Activated T-cell treated with anti-CD3 and anti-CD28 coated beads, Interleukin-2, amount 50 U/mL, for 72 hours (primary cell): ENCODE measurements at regions not wholly inside any gene's neighbourhood (a gene's known extent, or its start where the extent isn't known, plus 50 kb on each side); places are given as distances from the start of the nearest gene placed in this dataset.

Experiments
- ATAC-seq, 2 donors: fragments of 150-1000 bp; cut with Tn5 transposase; replicated peaks in 1 of 2; 2 replicates each; pipeline ENCODE4 v1.10.0; 2021; ENCODE audit warnings: moderate library complexity in 2 of 2, mild to moderate bottlenecking in 1 of 2
- DNase-seq, 2 donors: peaks; one replicate each; pipeline ENCODE4 v3.0.0; 2021 to 2022; ENCODE audit warnings: mixed read lengths in 1 of 2
- H3K27ac Mint-ChIP-seq: one replicate; pipeline ENCODE4 v1.8.0; 2022; ENCODE audit warnings: mild to moderate bottlenecking, moderate library complexity, mixed read lengths
- H3K27me3 Mint-ChIP-seq: one replicate; pipeline ENCODE4 v1.8.0; 2022; ENCODE audit warnings: low read depth, mixed read lengths
- H3K36me3 Mint-ChIP-seq, 2 donors: one replicate each; pipeline ENCODE4 v1.8.0; 2022; ENCODE audit warnings: mixed read lengths in 2 of 2, mild to moderate bottlenecking in 1 of 2; ENCODE audit not compliant: insufficient read depth in 2 of 2
- H3K4me1 Mint-ChIP-seq: one replicate; pipeline ENCODE4 v1.8.0; 2022; ENCODE audit warnings: low read depth, mixed read lengths
- H3K4me3 Mint-ChIP-seq, 2 donors: one replicate each; pipeline ENCODE4 v1.8.0; 2022; ENCODE audit warnings: mild to moderate bottlenecking in 2 of 2, mixed read lengths in 2 of 2, moderate library complexity in 2 of 2
- H3K9me3 Mint-ChIP-seq, 2 donors: one replicate each; pipeline ENCODE4 v1.8.0; 2022; ENCODE audit warnings: mixed read lengths in 2 of 2

DNA sequence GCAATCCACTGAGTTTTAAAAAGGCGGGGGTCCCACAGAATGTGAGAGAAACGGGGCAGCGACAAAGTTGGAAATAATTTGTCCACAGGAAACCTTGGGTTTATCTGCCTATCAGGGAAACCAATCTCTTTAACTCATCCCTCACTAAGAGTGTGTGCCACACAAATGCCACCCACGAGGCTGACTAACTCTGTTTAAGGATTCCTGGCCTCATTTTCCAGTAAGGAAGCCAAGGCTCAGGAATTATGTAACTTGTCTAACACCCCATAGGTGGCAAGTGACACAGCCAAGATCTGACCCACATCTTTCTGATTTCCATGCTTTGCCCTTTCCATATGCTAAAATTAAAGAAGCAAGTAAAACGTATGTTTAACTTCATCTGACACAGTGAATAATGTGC, 263.2 kb downstream of the CNTN3 start:
- Mint-ChIP-seq H3K4me1 (no peaks in the 10 kb centered on the region), H3K4me3 (no peak overlapping the region), H3K9me3 (peaks cover 7 to 8% of the 10 kb centered on the region in 2 donors), H3K36me3 (no peaks in the 10 kb centered on the region), H3K27me3 (no peaks in the 10 kb centered on the region), H3K27ac (no peak overlapping the region)
- DNase-seq (no peak), ATAC-seq (no peak)

- ATAC-seq: no peak
- Mint-ChIP-seq H3K27ac (no peak overlapping the region), H3K9me3 (peaks cover 3 to 4% of the 10 kb centered on the region in 2 donors), H3K36me3 (no peaks in the 10 kb centered on the region), H3K4me3 (no peak overlapping the region), H3K27me3 (no peaks in the 10 kb centered on the region), H3K4me1 (no peaks in the 10 kb centered on the region)
- DNase-seq: no peak
Measured at GRCh38 chr3:74349015-74349414, 265.4 kb downstream of the CNTN3 start.

DNA sequence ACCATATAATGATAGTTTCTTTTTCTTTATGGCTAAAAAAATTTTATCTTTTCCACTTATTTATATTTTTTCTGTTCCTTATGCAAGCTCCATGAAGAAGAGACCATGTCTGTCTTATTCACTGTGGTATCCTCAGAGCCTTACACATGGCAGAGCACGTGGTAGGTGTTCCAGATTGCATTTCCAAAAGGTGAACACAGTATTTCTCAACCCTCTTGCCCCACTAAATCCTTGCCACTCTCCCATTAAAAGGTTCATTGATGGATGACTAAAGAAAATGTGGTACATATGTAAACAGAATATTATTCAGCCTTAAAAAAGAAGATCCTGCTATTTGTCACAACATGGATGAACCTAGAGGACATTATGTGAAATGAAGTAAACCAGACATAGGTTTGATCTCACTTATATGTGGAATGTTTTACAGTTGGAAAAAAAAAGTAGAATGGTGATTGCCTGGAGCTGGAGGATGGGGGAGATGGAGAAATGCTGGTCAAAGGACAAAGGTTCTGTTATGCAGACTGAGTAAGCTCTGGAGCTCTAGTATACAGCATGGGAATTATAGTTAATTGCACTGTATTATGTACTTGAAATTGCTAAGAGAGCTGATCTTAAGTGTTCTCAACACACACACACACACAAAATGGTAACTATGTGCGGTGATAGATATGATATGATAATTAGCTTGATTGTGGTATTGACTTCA, 266.7 kb downstream of the CNTN3 start:
- Mint-ChIP-seq H3K4me3 (no peak overlapping the region), H3K4me1 (no peaks in the 10 kb centered on the region), H3K36me3 (no peaks in the 10 kb centered on the region), H3K9me3 (peaks cover 3 to 6% of the 10 kb centered on the region in 2 donors), H3K27me3 (no peaks in the 10 kb centered on the region), H3K27ac (no peak overlapping the region)
- DNase-seq: no peak
- no peak for ATAC-seq

DNA sequence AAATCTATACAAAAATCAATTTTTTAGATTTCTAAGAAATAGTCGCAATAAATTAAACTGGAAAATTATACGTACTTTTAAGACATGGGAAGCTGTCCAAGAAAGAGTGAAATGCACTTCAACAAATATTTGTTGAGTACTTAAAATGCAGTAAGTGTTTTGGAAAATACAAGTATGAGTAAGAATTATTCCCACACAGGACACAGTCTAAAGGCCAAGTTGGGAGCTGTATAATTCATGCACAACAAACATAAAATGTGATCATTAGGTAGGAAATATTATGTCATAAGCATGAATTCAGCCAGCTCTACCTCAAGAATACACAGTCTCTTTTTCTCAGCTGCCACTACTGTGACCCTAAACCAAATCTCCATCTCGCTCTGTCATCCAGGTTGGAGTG, 267.6 kb downstream of the CNTN3 start:
- no peaks in the 10 kb centered on the region for H3K36me3 Mint-ChIP-seq
- no peak for ATAC-seq
- H3K27ac Mint-ChIP-seq: no peak overlapping the region
- no peak for DNase-seq
- no peak overlapping the region for H3K4me3 Mint-ChIP-seq
- H3K27me3 Mint-ChIP-seq: no peaks in the 10 kb centered on the region
- H3K9me3 Mint-ChIP-seq: peaks cover 2 to 6% of the 10 kb centered on the region in 2 donors
- no peaks in the 10 kb centered on the region for H3K4me1 Mint-ChIP-seq

- ATAC-seq (no peak), DNase-seq (no peak)
- H3K4me1 Mint-ChIP-seq: no peaks in the 10 kb centered on the region
- no peaks in the 10 kb centered on the region for H3K27me3 Mint-ChIP-seq
- H3K27ac Mint-ChIP-seq: no peak overlapping the region
- H3K36me3 Mint-ChIP-seq: no peaks in the 10 kb centered on the region
- no peak overlapping the region for H3K4me3 Mint-ChIP-seq
- H3K9me3 Mint-ChIP-seq: peaks cover 2 to 5% of the 10 kb centered on the region in 2 donors
Measured at GRCh38 chr3:74345701-74346100, 268.8 kb downstream of the CNTN3 start.

- peaks cover 4 to 6% of the 10 kb centered on the region in 2 donors for H3K9me3 Mint-ChIP-seq
- no peaks in the 10 kb centered on the region for H3K36me3 Mint-ChIP-seq
- no peak overlapping the region for H3K4me3 Mint-ChIP-seq
Measured at GRCh38 chr3:74344865-74345440, 269.5 kb downstream of the CNTN3 start.

DNA sequence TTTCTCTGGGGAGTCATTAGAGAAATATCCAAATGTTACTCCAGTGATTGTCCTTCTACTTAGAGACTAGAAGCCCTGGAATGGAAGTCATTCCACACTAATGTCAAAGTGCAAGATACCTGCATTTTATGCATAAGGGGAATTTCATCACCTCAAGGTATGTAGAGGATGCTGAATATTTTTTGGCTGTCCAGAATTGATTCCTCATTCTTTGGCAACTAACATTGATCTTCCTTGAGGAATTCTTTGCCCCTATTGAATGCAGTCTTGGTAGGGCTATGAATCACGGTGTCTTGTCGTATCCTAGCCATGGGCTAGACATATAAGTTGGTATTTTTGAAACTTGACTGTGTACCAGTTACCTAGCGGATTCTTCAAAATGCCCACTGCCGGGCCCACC, 271.1 kb downstream of the CNTN3 start:
- H3K9me3 Mint-ChIP-seq: peaks cover 11 to 13% of the 10 kb centered on the region in 2 donors
- ATAC-seq: no peak
- H3K4me1 Mint-ChIP-seq: no peaks in the 10 kb centered on the region
- H3K27me3 Mint-ChIP-seq: no peaks in the 10 kb centered on the region
- no peaks in the 10 kb centered on the region for H3K36me3 Mint-ChIP-seq
- H3K4me3 Mint-ChIP-seq: no peak overlapping the region
- no peak overlapping the region for H3K27ac Mint-ChIP-seq
- DNase-seq: no peak

More at GRCh38 chr3:74344865-74345440, 269.5 kb downstream of the CNTN3 start:
- Mint-ChIP-seq H3K27ac (no peak overlapping the region), H3K27me3 (no peaks in the 10 kb centered on the region), H3K4me1 (no peaks in the 10 kb centered on the region)
- DNase-seq (no peak), ATAC-seq (no peak)

- Mint-ChIP-seq H3K4me1 (no peaks in the 10 kb centered on the region), H3K36me3 (no peaks in the 10 kb centered on the region), H3K9me3 (peaks cover 13% of the 10 kb centered on the region in 2 donors), H3K27ac (no peak overlapping the region), H3K4me3 (no peak overlapping the region), H3K27me3 (no peaks in the 10 kb centered on the region)
- ATAC-seq (no peak), DNase-seq (no peak)
Measured at GRCh38 chr3:74338998-74339397, 275.5 kb downstream of the CNTN3 start.

DNA sequence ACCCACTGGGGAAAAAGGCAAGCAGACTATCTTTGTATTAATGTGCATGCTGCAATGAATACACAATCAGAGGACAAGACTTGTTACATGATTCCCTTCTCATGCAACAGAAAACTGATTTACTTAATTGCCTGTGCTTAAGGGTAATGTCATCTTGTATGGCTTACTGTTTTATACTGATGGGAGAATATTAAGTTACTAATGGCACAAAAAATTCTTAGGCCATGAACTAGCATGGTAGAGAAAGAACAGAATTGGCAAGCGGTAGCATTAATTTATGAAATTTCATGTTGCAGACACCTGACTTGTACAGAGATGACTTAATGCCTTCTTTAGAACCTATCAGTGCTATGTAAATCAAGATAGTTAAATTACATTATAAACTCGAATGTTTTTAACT, 282.3 kb downstream of the CNTN3 start:
- peaks cover 0 to 2% of the 10 kb centered on the region in 2 donors for H3K36me3 Mint-ChIP-seq
- DNase-seq: no peak
- ATAC-seq: no peak
- H3K27ac Mint-ChIP-seq: no peak overlapping the region
- no peak overlapping the region for H3K4me3 Mint-ChIP-seq
- H3K4me1 Mint-ChIP-seq: no peaks in the 10 kb centered on the region
- H3K9me3 Mint-ChIP-seq: peaks cover 5 to 7% of the 10 kb centered on the region in 2 donors
- H3K27me3 Mint-ChIP-seq: no peaks in the 10 kb centered on the region

GRCh38 chr3:74331711-74332110, 282.7 kb downstream of the CNTN3 start:
- Mint-ChIP-seq H3K4me3 (no peak overlapping the region), H3K36me3 (peaks cover 0 to 2% of the 10 kb centered on the region in 2 donors), H3K9me3 (peaks cover 5 to 7% of the 10 kb centered on the region in 2 donors), H3K27me3 (no peaks in the 10 kb centered on the region), H3K27ac (no peak overlapping the region), H3K4me1 (no peaks in the 10 kb centered on the region)
- no peak for DNase-seq
- ATAC-seq: no peak

DNA sequence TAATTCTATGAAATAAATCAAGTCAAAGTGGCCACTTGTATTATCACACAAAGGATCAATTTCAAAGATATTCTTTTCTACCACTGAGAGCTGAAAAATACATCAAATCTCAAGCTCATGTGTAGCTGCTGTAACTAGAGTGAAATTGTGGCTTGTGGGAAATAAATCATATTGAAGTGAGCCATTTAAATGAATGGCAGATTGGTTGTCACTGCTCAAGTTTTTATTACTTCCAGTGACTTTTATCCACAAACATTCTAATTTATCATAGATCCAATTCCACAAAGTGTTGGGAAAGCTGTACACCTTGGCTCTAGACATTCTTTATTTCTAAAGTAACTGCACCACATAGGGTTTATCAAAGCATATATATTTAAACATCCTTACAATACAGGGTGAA, 285.4 kb downstream of the CNTN3 start:
- no peak overlapping the region for H3K27ac Mint-ChIP-seq
- peaks cover 0 to 2% of the 10 kb centered on the region in 2 donors for H3K36me3 Mint-ChIP-seq
- H3K4me3 Mint-ChIP-seq: no peak overlapping the region
- no peak for DNase-seq
- no peaks in the 10 kb centered on the region for H3K27me3 Mint-ChIP-seq
- ATAC-seq: no peak
- peaks cover 5 to 9% of the 10 kb centered on the region in 2 donors for H3K9me3 Mint-ChIP-seq
- no peaks in the 10 kb centered on the region for H3K4me1 Mint-ChIP-seq

- Mint-ChIP-seq H3K9me3 (peaks cover 5 to 9% of the 10 kb centered on the region in 2 donors), H3K27me3 (no peaks in the 10 kb centered on the region), H3K4me3 (no peak overlapping the region), H3K36me3 (peaks cover 0 to 2% of the 10 kb centered on the region in 2 donors), H3K27ac (no peak overlapping the region), H3K4me1 (no peaks in the 10 kb centered on the region)
- ATAC-seq (no peak), DNase-seq (no peak)
Measured at GRCh38 chr3:74328435-74328834, 286.0 kb downstream of the CNTN3 start.

GRCh38 chr3:74315291-74315690, 299.2 kb downstream of the CNTN3 start:
- Mint-ChIP-seq H3K27ac (no peak overlapping the region), H3K27me3 (no peaks in the 10 kb centered on the region), H3K9me3 (peaks cover 9 to 15% of the 10 kb centered on the region in 2 donors), H3K36me3 (no peaks in the 10 kb centered on the region), H3K4me1 (no peaks in the 10 kb centered on the region), H3K4me3 (no peak overlapping the region)
- DNase-seq (no peak), ATAC-seq (no peak)

DNA sequence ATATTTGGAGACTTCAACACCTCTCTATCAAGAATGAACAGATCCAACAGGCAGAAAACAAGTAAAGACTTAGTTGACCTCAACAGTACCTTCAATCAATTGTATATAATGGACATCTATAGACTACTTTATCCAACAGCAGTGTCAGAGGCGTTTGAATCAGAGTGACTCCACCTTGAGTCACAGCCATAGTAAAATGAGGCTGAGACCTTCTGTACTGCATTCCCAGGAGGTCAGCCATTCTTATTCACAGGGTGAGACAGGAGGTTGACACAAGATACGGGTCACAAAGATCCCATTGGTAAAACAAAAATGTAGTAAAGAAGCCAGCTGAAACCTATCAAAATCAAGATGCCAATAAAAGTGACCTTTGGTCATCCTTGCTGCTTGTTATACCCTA, 299.8 kb downstream of the CNTN3 start:
- DNase-seq: no peak
- Mint-ChIP-seq H3K27me3 (no peaks in the 10 kb centered on the region), H3K27ac (no peak overlapping the region), H3K4me3 (no peak overlapping the region), H3K4me1 (no peaks in the 10 kb centered on the region), H3K9me3 (peaks cover 9 to 15% of the 10 kb centered on the region in 2 donors), H3K36me3 (no peaks in the 10 kb centered on the region)
- no peak for ATAC-seq
